Caco-2 (cell line): ENCODE measurements at regions not wholly inside any gene's neighbourhood (a gene's known extent, or its start where the extent isn't known, plus 50 kb on each side); places are given as distances from the start of the nearest gene placed in this dataset.

Experiments
- BruUV-seq: library from RNA; stranded (reverse); fragments of 400-500 nt; replicated peaks from 2 replicates; lab custom pipeline; 2021; lab: Mats Ljungman, UMichigan
- CTCF ChIA-PET: fragments of 300-600 bp; sonication (Branson Sonifier 250); formaldehyde crosslinking; loops from one replicate; lab custom pipeline; 2022; ENCODE audit warnings: antibody characterized with exemption; lab: Charles Lee
- POLR2A ChIA-PET: fragments of 300-600 bp; sonication (Branson Sonifier 250); formaldehyde crosslinking; loops from one replicate; lab custom pipeline; 2022; ENCODE audit warnings: antibody characterized with exemption; lab: Charles Lee
- DNase-seq, 2 experiments: peaks; one replicate each; pipeline versions ENCODE4 v3.0.0 to v3.0.0-alpha.2; 2020 to 2022
- H3K27me3 ChIP-seq: replicated peaks from 2 replicates; pipeline ENCODE4 v1.6.0; 2011; ENCODE audit warnings: low read length; ENCODE audit not compliant: control insufficient read depth, insufficient read depth
- H3K36me3 ChIP-seq: 2 replicates; pipeline ENCODE4 v1.5.1; 2011; ENCODE audit warnings: low read length; ENCODE audit not compliant: control insufficient read depth, insufficient read depth
- H3K4me1 ChIP-seq: fragments of 250-450 bp; sonication (Bioruptor Pico); 2 replicates; pipeline ENCODE4 v1.5.1; 2020; ENCODE audit warnings: mild to moderate bottlenecking
- H3K4me3 ChIP-seq: 2 replicates; pipeline ENCODE4 v1.5.1; 2011; ENCODE audit warnings: low read depth, mild to moderate bottlenecking, control low read depth, low read length
- H3K9me3 ChIP-seq: fragments of 250-450 bp; sonication (Bioruptor Pico); 2 replicates; pipeline ENCODE4 v1.5.1; 2020; ENCODE audit warnings: mild to moderate bottlenecking, moderate library complexity
- H3K27ac Mint-ChIP-seq: one replicate; pipeline ENCODE4 v1.8.0; 2022; ENCODE audit warnings: mixed read lengths; ENCODE audit not compliant: unreplicated experiment
- H3K27me3 Mint-ChIP-seq: one replicate; pipeline ENCODE4 v1.8.0; 2022; ENCODE audit warnings: mixed read lengths; ENCODE audit not compliant: insufficient read depth, unreplicated experiment
- H3K36me3 Mint-ChIP-seq: one replicate; pipeline ENCODE4 v1.8.0; 2022; ENCODE audit warnings: mild to moderate bottlenecking, mixed read lengths; ENCODE audit not compliant: insufficient read depth, unreplicated experiment
- H3K4me1 Mint-ChIP-seq: one replicate; pipeline ENCODE4 v1.8.0; 2022; ENCODE audit warnings: low read depth, mixed read lengths; ENCODE audit not compliant: unreplicated experiment
- H3K4me3 Mint-ChIP-seq: one replicate; pipeline ENCODE4 v1.8.0; 2022; ENCODE audit warnings: mild to moderate bottlenecking, moderate library complexity, mixed read lengths; ENCODE audit not compliant: unreplicated experiment
- H3K9me3 Mint-ChIP-seq: one replicate; pipeline ENCODE4 v1.8.0; 2022; ENCODE audit warnings: mixed read lengths; ENCODE audit not compliant: unreplicated experiment
- CTCF ChIP-seq, 2 experiments: fragments of 200-600 bp in 1 of 2; IDR thresholded peaks; 1 replicate in 1 of 2; 2 replicates in 1 of 2; pipeline versions ENCODE4 v1.5.1 to v1.8.0; 2011 to 2022; ENCODE audit warnings: antibody characterized with exemption in 1 of 2, control low read depth in 1 of 2, inconsistent platforms in 1 of 2, low read depth in 1 of 2, low read length in 1 of 2, mild to moderate bottlenecking in 1 of 2, moderate library complexity in 1 of 2; ENCODE audit not compliant: insufficient read depth in 1 of 2, severe bottlenecking in 1 of 2, unreplicated experiment in 1 of 2
- intact Hi-C: fragments of 100-400 bp; cut with micrococcal nuclease; formaldehyde crosslinking; loops from one replicate; pipeline ENCODE4 v1.10.0; 2022; ENCODE audit not compliant: unreplicated experiment

GRCh38 chr5:89105836-89106235 lies 222.9 kb upstream of the MEF2C start:
- H3K27me3 Mint-ChIP-seq: no peaks in the 10 kb centered on the region
- H3K4me1 Mint-ChIP-seq: no peaks in the 10 kb centered on the region
- Histone ChIP-seq H3K27me3 (no peaks in the 10 kb centered on the region), H3K9me3 (no peaks in the 10 kb centered on the region), H3K4me3 (no peak overlapping the region), H3K36me3 (no peaks in the 10 kb centered on the region), H3K4me1 (no peaks in the 10 kb centered on the region)
- ChIA-PET POLR2A (no interaction called here), CTCF (no interaction called here)
- no peak for DNase-seq
- H3K9me3 Mint-ChIP-seq: no peaks in the 10 kb centered on the region
- TF ChIP-seq CTCF (IDR thresholded peaks at IDR 0.05; ENCODE audit: insufficient read depth in 1 of 2, low read depth in 1 of 2, low read length in 1 of 2, severe bottlenecking in 1 of 2, unreplicated experiment in 1 of 2): no peak
- BruUV-seq: no TSS peak
- no peak overlapping the region for H3K4me3 Mint-ChIP-seq
- intact Hi-C loops: no loop called here
- H3K36me3 Mint-ChIP-seq: no peaks in the 10 kb centered on the region
- no peak overlapping the region for H3K27ac Mint-ChIP-seq

- Histone ChIP-seq H3K27me3 (no peaks in the 10 kb centered on the region), H3K36me3 (no peaks in the 10 kb centered on the region), H3K4me3 (no peak overlapping the region), H3K9me3 (no peaks in the 10 kb centered on the region), H3K4me1 (no peaks in the 10 kb centered on the region)
- intact Hi-C loops: no loop called here
- ChIA-PET POLR2A (no interaction called here), CTCF (no interaction called here)
- Mint-ChIP-seq H3K4me3 (no peak overlapping the region), H3K27me3 (no peaks in the 10 kb centered on the region), H3K9me3 (no peaks in the 10 kb centered on the region), H3K4me1 (no peaks in the 10 kb centered on the region), H3K27ac (no peak overlapping the region), H3K36me3 (no peaks in the 10 kb centered on the region)
- no TSS peak for BruUV-seq
- DNase-seq: no peak
- no peak for TF ChIP-seq CTCF (IDR thresholded peaks at IDR 0.05; ENCODE audit: insufficient read depth in 1 of 2, low read depth in 1 of 2, low read length in 1 of 2, severe bottlenecking in 1 of 2, unreplicated experiment in 1 of 2)
These were observed 222.2 kb upstream of the MEF2C start for GRCh38 chr5:89105171-89105695.

GRCh38 chr5:89098199-89098756 lies 215.3 kb upstream of the MEF2C start:
- H3K9me3 Mint-ChIP-seq: no peaks in the 10 kb centered on the region
- BruUV-seq: no TSS peak
- POLR2A ChIA-PET: no interaction called here

More at GRCh38 chr5:89098199-89098756, 215.3 kb upstream of the MEF2C start:
- intact Hi-C loops: no loop called here
- CTCF ChIA-PET: no interaction called here
- Histone ChIP-seq H3K27me3 (no peaks in the 10 kb centered on the region), H3K4me1 (no peaks in the 10 kb centered on the region), H3K36me3 (no peaks in the 10 kb centered on the region), H3K4me3 (no peak overlapping the region), H3K9me3 (no peaks in the 10 kb centered on the region)
- Mint-ChIP-seq H3K36me3 (no peaks in the 10 kb centered on the region), H3K27ac (no peak overlapping the region), H3K4me3 (no peak overlapping the region), H3K4me1 (no peaks in the 10 kb centered on the region), H3K27me3 (no peaks in the 10 kb centered on the region)
- DNase-seq: no peak
- no peak for TF ChIP-seq CTCF (IDR thresholded peaks at IDR 0.05; ENCODE audit: insufficient read depth in 1 of 2, low read depth in 1 of 2, low read length in 1 of 2, severe bottlenecking in 1 of 2, unreplicated experiment in 1 of 2)
